Prostate gland (tissue), 2 donors: ENCODE measurements at regions not wholly inside any gene's neighbourhood (a gene's known extent, or its start where the extent isn't known, plus 50 kb on each side); places are given as distances from the start of the nearest gene placed in this dataset.

Experiments
- POLR2A ChIP-seq: fragments of 450-650 bp; IDR thresholded peaks from one replicate; pipeline ENCODE4 v1.6.1; 2016; ENCODE audit warnings: antibody characterized with exemption, mild to moderate bottlenecking
- POLR2AphosphoS5 ChIP-seq: sonication (generic); formaldehyde crosslinking; IDR thresholded peaks from one replicate; pipeline ENCODE4 v1.6.1; 2017; ENCODE audit warnings: antibody characterized with exemption
- TF ChIP-seq, protein P1 (sequence below), 4 experiments: fragments of 200-600 bp in 2 of 4; fragments of 450-650 bp in 2 of 4; sonication (generic) in 2 of 4; IDR thresholded peaks; 1 replicate in 3 of 4; 2 replicates in 1 of 4; pipeline ENCODE4 v1.5.1; 2016 to 2019; ENCODE audit warnings: antibody characterized with exemption in 4 of 4, mild to moderate bottlenecking in 2 of 4, moderate library complexity in 2 of 4

DNA sequence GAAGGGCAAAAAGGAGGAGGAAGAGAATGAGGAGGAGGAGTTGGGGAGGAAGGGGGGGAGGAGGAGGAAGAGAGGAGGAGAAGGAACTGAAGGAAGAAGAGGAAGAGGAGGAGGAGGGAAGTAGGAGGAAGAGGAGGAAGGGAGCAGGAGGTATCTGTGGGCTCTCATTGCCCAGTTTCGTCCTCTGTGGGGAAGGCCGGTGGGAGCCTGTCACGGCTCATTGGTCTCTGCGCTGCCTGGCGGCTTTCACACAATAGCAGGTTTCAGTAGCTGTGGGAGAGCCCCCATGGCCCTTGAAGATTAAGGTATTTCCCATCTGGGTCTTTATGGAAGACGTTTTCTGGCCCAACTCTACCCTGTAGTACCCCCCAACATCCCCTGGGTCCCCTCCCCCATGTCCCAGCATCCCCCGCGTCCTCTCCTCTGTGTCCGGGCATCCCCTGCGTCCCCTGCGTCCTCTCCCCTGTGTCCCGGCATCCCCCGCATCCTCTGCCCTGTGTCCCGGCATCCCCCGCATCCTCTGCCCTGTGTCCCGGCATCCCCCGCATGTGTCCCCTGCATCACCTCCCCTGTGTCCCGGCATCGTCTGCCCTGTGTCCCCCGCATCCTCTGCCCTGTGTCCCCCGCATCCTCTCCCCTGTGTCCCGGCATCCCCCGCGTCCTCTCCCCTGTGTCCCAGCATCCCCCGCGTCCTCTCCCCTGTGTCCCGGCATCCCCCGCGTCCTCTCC lies 278.2 kb upstream of the SFSWAP start:
- TF ChIP-seq POLR2A = no peak
- TF ChIP-seq, protein P1, sequence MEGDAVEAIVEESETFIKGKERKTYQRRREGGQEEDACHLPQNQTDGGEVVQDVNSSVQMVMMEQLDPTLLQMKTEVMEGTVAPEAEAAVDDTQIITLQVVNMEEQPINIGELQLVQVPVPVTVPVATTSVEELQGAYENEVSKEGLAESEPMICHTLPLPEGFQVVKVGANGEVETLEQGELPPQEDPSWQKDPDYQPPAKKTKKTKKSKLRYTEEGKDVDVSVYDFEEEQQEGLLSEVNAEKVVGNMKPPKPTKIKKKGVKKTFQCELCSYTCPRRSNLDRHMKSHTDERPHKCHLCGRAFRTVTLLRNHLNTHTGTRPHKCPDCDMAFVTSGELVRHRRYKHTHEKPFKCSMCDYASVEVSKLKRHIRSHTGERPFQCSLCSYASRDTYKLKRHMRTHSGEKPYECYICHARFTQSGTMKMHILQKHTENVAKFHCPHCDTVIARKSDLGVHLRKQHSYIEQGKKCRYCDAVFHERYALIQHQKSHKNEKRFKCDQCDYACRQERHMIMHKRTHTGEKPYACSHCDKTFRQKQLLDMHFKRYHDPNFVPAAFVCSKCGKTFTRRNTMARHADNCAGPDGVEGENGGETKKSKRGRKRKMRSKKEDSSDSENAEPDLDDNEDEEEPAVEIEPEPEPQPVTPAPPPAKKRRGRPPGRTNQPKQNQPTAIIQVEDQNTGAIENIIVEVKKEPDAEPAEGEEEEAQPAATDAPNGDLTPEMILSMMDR (IDR thresholded peaks at IDR 0.05) = no peak
- no peak for TF ChIP-seq POLR2AphosphoS5
